HG02981 (cell line): ENCODE measurements at regions not wholly inside any gene's neighbourhood (a gene's known extent, or its start where the extent isn't known, plus 50 kb on each side); places are given as distances from the start of the nearest gene placed in this dataset.
"Not testable (repeated sequence)": the region's sequence is repeated elsewhere in the genome, so short reads cannot be mapped to it uniquely, and the experiment has no call there.

Source experiments
- ATAC-seq: cut with Tn5 transposase; IDR thresholded peaks from one replicate; pipeline ENCODE4 v1.9.1; 2021; ENCODE audit warnings: mild to moderate bottlenecking, moderate library complexity; ENCODE audit not compliant: unreplicated experiment

DNA sequence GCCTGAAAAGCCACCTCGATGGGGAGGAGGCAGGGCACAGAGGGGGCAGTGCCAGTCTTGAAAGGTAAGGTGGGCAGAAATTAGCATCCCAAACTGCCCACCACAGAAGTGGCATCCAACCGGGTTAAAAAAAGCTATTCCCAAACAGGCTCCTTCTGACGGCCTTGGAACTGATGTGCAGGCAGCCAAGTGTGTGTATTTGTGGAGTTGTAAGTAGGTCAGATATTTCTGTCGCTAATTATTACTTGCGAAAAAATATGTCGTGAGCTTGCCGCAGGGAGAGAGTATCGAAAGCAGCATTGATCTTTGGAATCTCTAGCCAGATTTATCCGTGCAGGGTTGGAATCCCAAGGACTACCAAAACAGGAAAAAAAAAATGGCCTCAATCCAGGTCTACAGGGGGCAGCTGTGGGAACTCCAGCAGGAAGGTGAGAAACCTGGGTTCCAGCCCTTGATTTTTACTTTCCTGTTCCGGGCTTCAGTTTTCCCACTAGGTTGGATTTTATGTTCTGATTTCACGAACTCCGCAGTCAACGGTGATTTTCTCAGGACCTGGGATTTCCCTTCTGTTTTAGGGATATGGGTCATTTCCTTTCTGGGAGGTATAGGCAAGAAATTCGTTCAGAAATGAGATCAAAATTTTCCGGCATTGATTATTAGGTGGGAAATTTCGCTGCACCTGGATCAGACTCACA, 200.8 kb downstream of the RGS3 start:
- no peak for ATAC-seq

GRCh38 chr9:113665064-113665463, 201.5 kb downstream of the RGS3 start:
- ATAC-seq = no peak

DNA sequence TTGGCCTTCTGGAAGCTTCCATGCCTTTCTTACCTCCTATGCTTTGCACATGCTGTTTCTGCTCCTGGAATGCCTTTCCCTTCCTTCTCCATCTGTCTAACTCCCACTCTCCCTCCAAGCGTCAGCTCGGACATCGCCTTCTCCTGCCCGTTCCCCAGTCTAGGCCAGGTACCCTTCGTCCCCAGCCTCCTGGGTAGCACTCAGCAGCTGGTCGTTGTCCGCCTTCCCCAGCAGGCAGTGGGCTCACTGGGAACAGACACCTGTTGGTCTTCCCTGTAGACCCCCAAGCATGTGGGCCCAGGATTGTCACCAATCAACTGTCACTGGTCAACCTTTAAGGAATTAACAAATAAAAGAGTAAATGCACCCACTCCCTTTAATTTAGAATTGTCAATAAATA, 202.2 kb downstream of the RGS3 start:
- ATAC-seq = no peak

DNA sequence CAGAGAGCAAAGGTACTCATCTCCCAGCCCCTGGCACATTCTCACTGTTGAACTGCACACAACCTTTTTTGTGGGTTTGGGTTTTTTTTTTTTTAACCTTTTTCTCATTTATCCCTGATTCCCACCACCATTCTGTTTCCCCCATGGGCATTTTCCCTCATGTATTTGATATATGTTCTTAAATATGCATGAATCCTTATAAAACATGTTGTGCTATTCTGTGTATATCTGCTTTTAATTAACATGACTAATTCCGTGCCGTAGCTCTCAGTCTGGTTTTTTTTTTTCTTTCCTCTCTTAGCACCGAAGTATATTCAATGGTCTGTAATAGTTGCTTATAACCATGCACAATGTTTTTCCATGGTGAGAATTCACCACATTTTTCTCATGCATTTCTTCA, 204.5 kb downstream of the RGS3 start:
- ATAC-seq = no peak

DNA sequence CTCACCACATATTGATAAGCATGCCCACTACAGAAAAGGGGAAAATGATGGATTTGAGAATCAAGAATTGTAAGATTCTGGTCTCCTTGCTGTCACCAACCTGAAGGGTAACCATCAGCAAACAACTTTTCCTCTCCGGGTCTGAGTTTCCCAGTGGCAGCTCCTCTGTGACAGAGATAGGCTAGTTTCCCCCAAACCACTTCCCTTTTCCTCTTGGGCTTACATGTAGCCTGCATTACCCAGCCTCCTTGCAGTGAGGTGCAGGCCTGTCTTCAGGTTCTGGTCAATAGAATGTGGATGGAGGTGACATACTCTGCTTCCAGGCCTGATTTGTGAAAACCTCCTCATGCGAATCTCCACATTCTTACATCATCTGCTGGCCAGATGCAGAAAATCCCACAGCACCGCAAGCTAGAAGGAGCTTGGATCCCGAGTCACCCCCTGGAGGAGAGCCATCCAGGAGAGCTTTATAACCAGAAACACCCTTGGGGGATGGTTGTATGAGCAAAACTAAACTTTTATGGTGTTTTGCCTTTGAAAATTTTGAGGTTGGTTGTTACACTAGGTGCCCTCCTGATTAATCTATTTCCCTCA, 206.1 kb downstream of the RGS3 start:
- no peak for ATAC-seq

GRCh38 chr9:113673726-113674125, 202.4 kb upstream of the ZNF618 start:
- ATAC-seq = no peak

DNA sequence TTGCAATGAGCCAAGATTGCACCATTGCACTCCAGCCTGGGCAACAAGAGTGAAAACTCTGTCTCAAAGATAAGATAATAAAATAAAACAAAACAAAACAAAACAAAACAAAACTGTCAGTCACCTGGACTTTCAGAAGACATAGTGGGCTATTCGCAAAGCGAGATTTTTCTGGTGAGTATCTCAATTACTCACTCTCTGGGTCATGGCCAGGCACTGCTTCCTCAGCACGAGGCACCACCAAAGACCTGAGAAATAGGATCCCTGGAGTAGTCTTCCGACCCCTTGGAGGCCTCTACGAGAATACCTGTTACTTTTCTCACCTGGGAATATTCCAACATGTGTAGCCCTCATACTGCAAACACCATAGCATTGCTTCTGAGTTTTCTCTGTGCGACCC, 201.7 kb upstream of the ZNF618 start:
- no peak for ATAC-seq

DNA sequence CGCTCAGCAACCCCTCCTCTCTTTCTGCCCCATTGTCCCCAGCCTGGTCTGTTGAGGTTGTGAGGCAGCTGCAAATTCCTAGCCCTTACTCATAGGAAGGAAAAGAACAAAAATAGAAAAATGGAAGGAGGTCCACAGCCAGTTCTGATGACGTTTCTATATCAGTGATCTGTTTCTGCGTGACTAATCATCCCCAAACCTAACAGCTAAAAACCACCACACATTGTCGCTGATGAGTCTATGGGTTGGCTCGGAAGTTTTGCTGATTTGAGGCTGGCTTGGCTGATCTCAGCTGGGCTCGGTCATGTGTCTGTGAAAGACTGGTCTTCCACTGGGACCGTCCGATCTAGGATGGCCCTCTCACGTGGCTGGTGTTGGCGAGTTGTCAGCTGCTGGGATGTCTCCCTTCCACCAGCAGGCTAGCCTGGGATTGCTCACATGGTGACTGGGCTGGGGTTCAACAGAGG, 200.6 kb upstream of the ZNF618 start:
- no peak for ATAC-seq

DNA sequence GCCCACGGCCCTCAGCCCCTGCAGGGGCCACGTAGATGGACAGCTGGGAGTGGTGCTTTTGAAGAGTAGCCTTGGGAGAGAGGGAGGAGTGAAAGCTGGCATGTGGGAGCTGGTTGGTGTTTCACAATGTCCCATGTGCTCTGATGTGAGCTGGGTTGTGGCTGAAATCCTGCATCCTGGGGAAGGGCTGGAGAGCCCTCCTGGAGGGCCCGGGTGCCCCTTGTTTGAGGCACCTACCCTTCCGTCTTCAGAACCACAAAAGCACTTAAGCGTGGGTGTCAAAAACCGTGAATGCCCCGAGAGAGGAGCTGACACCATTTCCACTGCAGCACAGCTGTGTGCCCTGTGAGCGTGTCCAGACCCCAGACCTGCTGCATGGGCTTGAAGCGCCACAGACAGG, 199.1 kb upstream of the ZNF618 start:
- ATAC-seq = no peak

GRCh38 chr9:113677569-113677968, 198.5 kb upstream of the ZNF618 start:
- ATAC-seq = no peak

GRCh38 chr9:113678119-113678858, 197.8 kb upstream of the ZNF618 start:
- no peak for ATAC-seq

GRCh38 chr9:113678859-113679256, 197.3 kb upstream of the ZNF618 start:
- no peak for ATAC-seq

DNA sequence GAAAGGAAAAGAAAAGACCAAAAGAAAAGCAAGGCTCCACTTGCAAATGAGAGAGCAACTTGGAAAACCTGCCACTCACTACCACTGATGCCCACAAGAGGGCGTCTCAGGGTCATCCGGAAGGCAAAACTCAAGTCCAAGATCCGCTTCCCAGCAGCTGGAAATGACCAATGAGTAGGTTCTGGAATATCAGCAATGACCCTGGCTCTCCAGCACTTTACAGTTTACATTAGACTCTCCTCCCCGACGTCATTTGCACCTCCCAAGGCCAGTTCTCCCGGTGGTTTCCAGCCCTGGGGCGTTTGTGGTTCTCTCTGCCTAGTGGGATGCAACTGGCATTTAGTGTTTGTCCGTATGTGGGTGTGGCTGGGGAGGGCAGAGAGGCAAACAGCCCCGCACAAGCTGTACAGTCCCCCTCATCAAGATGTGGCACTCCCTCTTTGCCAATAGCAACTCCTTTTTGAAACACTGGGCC, 193.8 kb upstream of the ZNF618 start:
- no peak for ATAC-seq

DNA sequence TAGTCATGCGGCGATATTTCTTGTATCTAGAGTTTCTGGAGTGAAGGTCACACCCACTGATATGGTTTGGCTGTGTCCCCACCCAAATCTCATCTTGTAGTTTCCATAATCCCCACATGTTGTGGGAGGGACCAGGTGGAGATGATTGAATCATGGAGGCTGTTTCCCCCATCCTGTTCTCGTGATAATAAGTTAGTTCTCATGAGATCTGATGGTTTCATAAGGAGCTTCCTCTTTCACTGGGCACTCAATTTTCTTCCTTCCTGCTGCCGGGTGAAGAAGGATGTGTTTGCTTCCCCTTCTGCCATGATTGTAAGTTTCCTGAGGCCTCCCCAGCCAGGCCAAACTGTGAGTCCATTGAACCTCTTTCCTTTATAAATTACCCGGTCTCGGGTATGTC, 190.5 kb upstream of the ZNF618 start:
- not testable (repeated sequence) for ATAC-seq

- ATAC-seq = no peak
These were observed 188.9 kb upstream of the ZNF618 start for GRCh38 chr9:113687107-113687679.

DNA sequence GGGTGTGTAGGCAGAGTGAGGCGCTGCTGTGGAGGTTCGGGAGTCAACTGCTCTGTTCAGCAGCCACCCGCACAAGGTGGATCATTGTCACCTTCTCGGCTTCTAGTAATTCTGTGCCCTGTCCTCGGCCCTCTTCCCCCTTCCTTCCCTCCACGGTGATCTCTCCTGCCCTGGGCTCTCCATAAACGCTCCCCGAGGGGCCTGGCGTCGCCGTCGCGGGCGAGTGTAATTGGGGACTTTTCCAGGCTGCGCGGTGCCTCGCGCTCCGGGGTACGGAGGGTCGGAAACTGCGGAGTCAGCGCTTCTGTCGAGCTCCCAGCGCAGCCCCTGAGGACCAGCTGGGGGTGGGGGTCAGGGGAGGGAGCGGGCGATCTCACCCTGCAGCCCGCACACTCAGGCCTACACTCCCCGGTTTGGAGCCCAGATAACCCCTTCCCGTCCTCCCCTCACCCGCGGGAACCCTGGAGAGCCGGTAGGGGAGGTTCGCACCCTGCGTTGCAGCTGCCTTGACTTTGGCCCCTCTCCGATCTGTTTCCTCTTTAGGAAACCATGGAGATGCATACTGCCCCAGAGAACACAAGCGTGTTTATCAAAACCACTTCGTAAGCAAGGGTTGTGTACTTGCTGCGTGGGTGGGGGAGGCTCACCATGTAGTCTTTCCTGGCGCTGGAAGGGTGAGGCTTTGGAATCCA, 188.3 kb upstream of the ZNF618 start:
- ATAC-seq = no peak

DNA sequence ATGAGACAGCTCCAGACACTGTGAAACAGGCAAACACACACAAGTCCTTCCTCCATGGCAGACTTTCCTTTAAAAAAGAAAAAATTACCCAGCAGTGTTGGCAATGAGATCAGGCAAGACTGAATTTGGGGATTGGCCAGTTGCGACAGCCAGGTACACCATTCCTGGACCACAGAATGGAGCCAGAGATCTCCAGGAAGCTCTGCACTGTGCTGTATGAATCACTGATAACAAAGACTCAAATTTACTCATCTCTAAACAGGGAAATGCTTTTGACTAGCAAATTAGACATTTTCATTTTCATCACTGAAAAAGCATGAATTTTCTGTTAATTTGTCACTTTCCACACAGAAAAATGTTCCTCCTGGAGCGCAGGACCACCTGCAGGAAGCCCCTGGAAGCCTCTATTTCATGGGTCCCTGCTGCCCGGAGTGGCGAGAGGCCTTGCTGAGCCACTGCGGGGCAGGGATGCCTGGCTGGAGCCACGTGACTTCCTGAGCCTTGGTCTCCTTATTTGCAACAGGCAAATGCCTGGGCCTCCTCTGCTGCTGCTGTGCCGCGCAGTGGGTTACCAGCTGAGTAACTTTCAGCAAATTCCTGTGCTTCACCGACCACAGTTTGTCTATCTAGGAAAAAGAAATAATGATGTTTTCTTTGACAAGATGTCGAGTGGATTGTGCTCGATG, 185.9 kb upstream of the ZNF618 start:
- ATAC-seq = no peak

DNA sequence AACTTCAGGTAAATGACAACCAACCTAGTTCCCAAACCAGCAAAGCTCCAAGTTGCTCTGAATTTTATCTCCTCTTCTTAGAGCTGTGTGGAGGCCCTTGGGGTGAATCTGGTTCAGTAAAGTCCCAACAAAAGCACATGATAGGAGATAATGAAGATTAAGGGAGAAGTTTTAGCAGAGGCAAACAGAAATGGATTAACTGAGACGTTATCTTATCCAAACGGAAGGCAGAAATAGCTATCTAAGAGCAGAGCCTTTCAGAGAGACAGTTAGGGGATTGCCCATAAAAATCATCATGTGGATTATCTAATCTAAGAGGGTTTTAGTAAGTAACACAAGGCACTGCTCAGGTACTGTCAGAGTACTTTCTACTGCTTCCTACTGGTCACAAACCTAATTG, 183.9 kb upstream of the ZNF618 start:
- no peak for ATAC-seq

DNA sequence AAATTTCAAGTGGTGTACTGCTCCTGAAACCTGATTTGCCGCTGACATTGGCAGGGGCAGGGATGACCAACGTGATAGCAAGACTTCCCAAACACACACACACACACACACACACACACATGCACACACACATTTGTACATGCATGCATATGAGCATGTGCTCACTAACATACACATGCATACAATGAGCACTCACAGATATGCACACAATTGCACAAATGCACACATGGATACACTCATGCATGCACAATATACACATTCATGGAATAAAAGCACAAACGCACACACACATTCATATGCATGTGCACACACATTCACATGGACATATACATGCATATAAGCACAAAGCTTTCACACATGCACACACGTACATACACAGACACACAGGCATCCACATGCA, 181.2 kb upstream of the ZNF618 start:
- ATAC-seq = no peak

DNA sequence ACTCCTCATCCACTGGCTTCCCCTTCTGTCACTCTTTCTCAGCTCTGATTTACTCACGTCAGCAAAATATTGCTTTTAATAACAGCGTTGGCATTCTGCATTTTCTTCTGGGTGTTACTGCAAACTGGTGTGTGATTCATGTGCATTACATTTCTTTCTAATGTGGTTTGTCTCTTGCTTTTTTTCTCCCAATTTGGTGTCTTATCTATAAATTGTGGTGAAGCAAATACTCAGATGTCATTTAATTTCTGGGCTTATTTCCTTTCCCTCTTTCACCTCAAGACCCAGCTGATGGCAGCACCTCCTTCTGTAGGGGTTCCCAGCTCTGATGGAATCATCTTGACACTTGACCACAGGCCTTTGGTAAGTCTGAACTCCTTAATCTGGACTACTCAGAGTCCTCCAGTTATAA, 180.7 kb upstream of the ZNF618 start:
- no peak for ATAC-seq
